C4-2B (cell line): ENCODE measurements at regions not wholly inside any gene's neighbourhood (a gene's known extent, or its start where the extent isn't known, plus 50 kb on each side); places are given as distances from the start of the nearest gene placed in this dataset.

Experiments
- ZFX ChIP-seq: fragments of 450-650 bp; IDR thresholded peaks from 2 replicates; pipeline ENCODE4 v1.6.1; 2017
- TF ChIP-seq, protein P1 (sequence below): fragments of 450-650 bp; conservative IDR thresholded peaks from 2 replicates; pipeline ENCODE4 v1.5.1; 2017; ENCODE audit warnings: mild to moderate bottlenecking

DNA sequence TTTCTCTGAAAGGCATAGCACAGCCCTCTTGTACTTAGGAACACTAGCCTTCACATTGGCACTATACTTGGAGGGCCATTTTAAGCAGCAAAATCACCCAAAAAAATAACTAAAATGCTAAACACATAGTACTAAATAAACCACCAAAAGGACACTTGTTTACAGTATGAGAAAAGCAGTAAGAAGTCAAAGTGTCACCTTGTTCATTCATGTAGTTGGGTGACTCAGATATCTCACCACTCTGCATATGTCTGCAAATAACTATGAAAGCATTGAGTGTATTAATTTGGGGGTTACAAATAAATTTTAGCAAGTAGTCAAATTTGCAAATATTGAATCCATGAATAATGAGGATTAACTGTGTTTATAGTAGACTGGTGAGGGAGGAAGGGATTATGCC, 107.6 kb downstream of the ELAPOR2 start:
- TF ChIP-seq, protein P1, sequence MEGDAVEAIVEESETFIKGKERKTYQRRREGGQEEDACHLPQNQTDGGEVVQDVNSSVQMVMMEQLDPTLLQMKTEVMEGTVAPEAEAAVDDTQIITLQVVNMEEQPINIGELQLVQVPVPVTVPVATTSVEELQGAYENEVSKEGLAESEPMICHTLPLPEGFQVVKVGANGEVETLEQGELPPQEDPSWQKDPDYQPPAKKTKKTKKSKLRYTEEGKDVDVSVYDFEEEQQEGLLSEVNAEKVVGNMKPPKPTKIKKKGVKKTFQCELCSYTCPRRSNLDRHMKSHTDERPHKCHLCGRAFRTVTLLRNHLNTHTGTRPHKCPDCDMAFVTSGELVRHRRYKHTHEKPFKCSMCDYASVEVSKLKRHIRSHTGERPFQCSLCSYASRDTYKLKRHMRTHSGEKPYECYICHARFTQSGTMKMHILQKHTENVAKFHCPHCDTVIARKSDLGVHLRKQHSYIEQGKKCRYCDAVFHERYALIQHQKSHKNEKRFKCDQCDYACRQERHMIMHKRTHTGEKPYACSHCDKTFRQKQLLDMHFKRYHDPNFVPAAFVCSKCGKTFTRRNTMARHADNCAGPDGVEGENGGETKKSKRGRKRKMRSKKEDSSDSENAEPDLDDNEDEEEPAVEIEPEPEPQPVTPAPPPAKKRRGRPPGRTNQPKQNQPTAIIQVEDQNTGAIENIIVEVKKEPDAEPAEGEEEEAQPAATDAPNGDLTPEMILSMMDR, result no peak
- TF ChIP-seq ZFX, result no peak
